IPS-20b (cell line): ENCODE measurements at regions not wholly inside any gene's neighbourhood (a gene's known extent, or its start where the extent isn't known, plus 50 kb on each side); places are given as distances from the start of the nearest gene placed in this dataset.

Experiments used
- H3K27ac ChIP-seq: one replicate; pipeline ENCODE4 v1.5.1; 2013; ENCODE audit warnings: low read length
- H3K27me3 ChIP-seq: 2 replicates; pipeline ENCODE4 v1.6.1; 2013; ENCODE audit warnings: mild to moderate bottlenecking, low read length, inconsistent platforms; ENCODE audit not compliant: insufficient read depth
- H3K36me3 ChIP-seq: 2 replicates; pipeline ENCODE4 v1.6.1; 2013; ENCODE audit warnings: low read depth, mild to moderate bottlenecking, inconsistent platforms, low read length, moderate library complexity; ENCODE audit not compliant: insufficient read depth
- H3K4me1 ChIP-seq: 2 replicates; pipeline ENCODE4 v1.6.1; 2013; ENCODE audit warnings: mild to moderate bottlenecking, control low read depth, inconsistent platforms, low read length, moderate library complexity; ENCODE audit not compliant: insufficient read depth
- H3K4me3 ChIP-seq: 2 replicates; pipeline ENCODE4 v1.5.1; 2013; ENCODE audit warnings: mild to moderate bottlenecking, low read length, inconsistent platforms
- H3K9ac ChIP-seq: 2 replicates; pipeline ENCODE4 v1.6.1; 2013; ENCODE audit warnings: low read depth, mild to moderate bottlenecking, inconsistent platforms, low read length, moderate library complexity
- H3K9me3 ChIP-seq: 2 replicates; pipeline ENCODE4 v1.6.1; 2013; ENCODE audit warnings: mild to moderate bottlenecking, low read depth, low read length, inconsistent platforms; ENCODE audit not compliant: insufficient read depth

GRCh38 chr11:26198532-26199096 is 133.3 kb upstream of the ANO3 start:
- H3K4me3 ChIP-seq, result no peak overlapping the region
- H3K9me3 ChIP-seq, result no peaks in the 10 kb centered on the region
- no peaks in the 10 kb centered on the region for H3K4me1 ChIP-seq
- no peak overlapping the region for H3K27ac ChIP-seq
- no peaks in the 10 kb centered on the region for H3K36me3 ChIP-seq
- no peaks in the 10 kb centered on the region for H3K27me3 ChIP-seq
- no peak overlapping the region for H3K9ac ChIP-seq

- Histone ChIP-seq H3K4me1 (no peaks in the 10 kb centered on the region), H3K9me3 (no peaks in the 10 kb centered on the region), H3K4me3 (no peak overlapping the region), H3K27me3 (no peaks in the 10 kb centered on the region), H3K9ac (no peak overlapping the region), H3K36me3 (no peaks in the 10 kb centered on the region), H3K27ac (no peak overlapping the region)
These were observed 132.4 kb upstream of the ANO3 start for GRCh38 chr11:26199331-26200095.

- Histone ChIP-seq H3K4me3 (no peak overlapping the region), H3K36me3 (no peaks in the 10 kb centered on the region), H3K27me3 (no peaks in the 10 kb centered on the region), H3K4me1 (no peaks in the 10 kb centered on the region), H3K27ac (no peak overlapping the region), H3K9me3 (no peaks in the 10 kb centered on the region), H3K9ac (no peak overlapping the region)
These were observed 130.5 kb upstream of the ANO3 start for GRCh38 chr11:26201411-26201810.

- Histone ChIP-seq H3K36me3 (no peaks in the 10 kb centered on the region), H3K27ac (no peak overlapping the region), H3K4me1 (no peaks in the 10 kb centered on the region), H3K9ac (no peak overlapping the region), H3K9me3 (no peaks in the 10 kb centered on the region), H3K4me3 (no peak overlapping the region), H3K27me3 (no peaks in the 10 kb centered on the region)
These were observed 129.2 kb upstream of the ANO3 start for GRCh38 chr11:26202754-26203153.

- no peaks in the 10 kb centered on the region for H3K9me3 ChIP-seq
- H3K36me3 ChIP-seq, result no peaks in the 10 kb centered on the region
- H3K27me3 ChIP-seq, result no peaks in the 10 kb centered on the region
- H3K9ac ChIP-seq, result no peak overlapping the region
- H3K27ac ChIP-seq, result no peak overlapping the region
- no peaks in the 10 kb centered on the region for H3K4me1 ChIP-seq
- H3K4me3 ChIP-seq, result no peak overlapping the region
These were observed 127.8 kb upstream of the ANO3 start for GRCh38 chr11:26204101-26204500.

GRCh38 chr11:26204839-26205238 is 127.1 kb upstream of the ANO3 start:
- Histone ChIP-seq H3K4me3 (no peak overlapping the region), H3K27me3 (no peaks in the 10 kb centered on the region), H3K9me3 (no peaks in the 10 kb centered on the region), H3K4me1 (no peaks in the 10 kb centered on the region), H3K27ac (no peak overlapping the region), H3K36me3 (no peaks in the 10 kb centered on the region), H3K9ac (no peak overlapping the region)

- Histone ChIP-seq H3K9ac (no peak overlapping the region), H3K27me3 (no peaks in the 10 kb centered on the region), H3K36me3 (no peaks in the 10 kb centered on the region), H3K9me3 (no peaks in the 10 kb centered on the region; the same call in 1 of the 2 replicates), H3K4me3 (no peak overlapping the region), H3K4me1 (no peaks in the 10 kb centered on the region), H3K27ac (no peak overlapping the region)
These were observed 112.5 kb upstream of the ANO3 start for GRCh38 chr11:26219183-26220117.

GRCh38 chr11:26225646-26226045 is 106.3 kb upstream of the ANO3 start:
- no peaks in the 10 kb centered on the region; the same call in 1 of the 2 replicates for H3K9me3 ChIP-seq

GRCh38 chr11:26227301-26227746 is 104.6 kb upstream of the ANO3 start:
- Histone ChIP-seq H3K4me1 (no peaks in the 10 kb centered on the region), H3K27me3 (no peaks in the 10 kb centered on the region), H3K36me3 (no peaks in the 10 kb centered on the region), H3K9ac (no peak overlapping the region), H3K9me3 (no peaks in the 10 kb centered on the region), H3K4me3 (no peak overlapping the region), H3K27ac (no peak overlapping the region)

More at GRCh38 chr11:26225646-26226045, 106.3 kb upstream of the ANO3 start:
- no peaks in the 10 kb centered on the region for H3K36me3 ChIP-seq
- no peaks in the 10 kb centered on the region for H3K4me1 ChIP-seq
- no peaks in the 10 kb centered on the region for H3K27me3 ChIP-seq
- no peak overlapping the region for H3K9ac ChIP-seq
- H3K4me3 ChIP-seq, result no peak overlapping the region
- H3K27ac ChIP-seq, result no peak overlapping the region

GRCh38 chr11:26227883-26228502 is 103.9 kb upstream of the ANO3 start:
- no peak overlapping the region for H3K9ac ChIP-seq

GRCh38 chr11:26228778-26229177 is 103.2 kb upstream of the ANO3 start:
- H3K9ac ChIP-seq, result no peak overlapping the region
- no peak overlapping the region for H3K4me3 ChIP-seq
- no peaks in the 10 kb centered on the region for H3K27me3 ChIP-seq
- no peaks in the 10 kb centered on the region for H3K36me3 ChIP-seq
- H3K27ac ChIP-seq, result no peak overlapping the region
- H3K4me1 ChIP-seq, result no peaks in the 10 kb centered on the region
- H3K9me3 ChIP-seq, result no peaks in the 10 kb centered on the region

More at GRCh38 chr11:26227883-26228502, 103.9 kb upstream of the ANO3 start:
- Histone ChIP-seq H3K27ac (no peak overlapping the region), H3K4me1 (no peaks in the 10 kb centered on the region), H3K9me3 (no peaks in the 10 kb centered on the region), H3K36me3 (no peaks in the 10 kb centered on the region), H3K4me3 (no peak overlapping the region), H3K27me3 (no peaks in the 10 kb centered on the region)
